DOHH2 (cell line): ENCODE measurements at regions not wholly inside any gene's neighbourhood (a gene's known extent, or its start where the extent isn't known, plus 50 kb on each side); places are given as distances from the start of the nearest gene placed in this dataset.

Experiments used
- H3F3A ChIP-seq: fragments of 200-600 bp; sonication (generic), shearing (Covaris generic); 2 replicates; pipeline ENCODE4 v1.6.0; 2016; ENCODE audit warnings: antibody characterized with exemption, mild to moderate bottlenecking; ENCODE audit not compliant: control insufficient read depth, insufficient read depth
- H3K27ac ChIP-seq: fragments of 200-600 bp; sonication (generic); 2 replicates; pipeline ENCODE4 v1.5.1; 2014; ENCODE audit warnings: low read depth, mild to moderate bottlenecking, low read length, moderate library complexity
- H3K27me3 ChIP-seq: fragments of 200-600 bp; sonication (generic); 2 replicates; pipeline ENCODE4 v1.6.1; 2014; ENCODE audit warnings: mild to moderate bottlenecking, low read length, mixed read lengths; ENCODE audit not compliant: control insufficient read depth
- H3K36me3 ChIP-seq: fragments of 200-600 bp; sonication (generic); 2 replicates; pipeline ENCODE4 v1.6.1; 2014; ENCODE audit warnings: mild to moderate bottlenecking, low read length, moderate library complexity, mixed read lengths; ENCODE audit not compliant: control insufficient read depth
- H3K4me1 ChIP-seq: fragments of 200-600 bp; sonication (generic); 2 replicates; pipeline ENCODE4 v1.6.1; 2014; ENCODE audit warnings: mild to moderate bottlenecking, low read length, mixed read lengths; ENCODE audit not compliant: control insufficient read depth
- H3K4me2 ChIP-seq: fragments of 200-600 bp; sonication (generic); 2 replicates; pipeline ENCODE4 v1.6.0; 2014; ENCODE audit warnings: mild to moderate bottlenecking, low read length, moderate library complexity
- H3K4me3 ChIP-seq: fragments of 200-600 bp; sonication (generic); 2 replicates; pipeline ENCODE4 v1.5.1; 2014; ENCODE audit warnings: mild to moderate bottlenecking, low read length, mixed read lengths
- H3K79me2 ChIP-seq: fragments of 200-600 bp; sonication (generic); 2 replicates; pipeline ENCODE4 v1.6.1; 2014; ENCODE audit warnings: mild to moderate bottlenecking, low read length, mixed read lengths; ENCODE audit not compliant: control insufficient read depth
- H3K9me2 ChIP-seq: fragments of 200-600 bp; sonication (generic); replicated peaks from 2 replicates; pipeline ENCODE4 v1.6.1; 2014; ENCODE audit warnings: mild to moderate bottlenecking, low read length, mixed read lengths; ENCODE audit not compliant: control insufficient read depth
- H3K9me3 ChIP-seq: fragments of 200-600 bp; sonication (generic); 2 replicates; pipeline ENCODE4 v1.6.1; 2014; ENCODE audit warnings: antibody characterized with exemption, low read length, mixed read lengths; ENCODE audit not compliant: control insufficient read depth, insufficient read depth
- H4K20me1 ChIP-seq: fragments of 200-600 bp; sonication (generic); 2 replicates; pipeline ENCODE4 v1.6.0; 2014; ENCODE audit warnings: low read depth, mild to moderate bottlenecking, antibody characterized with exemption, low read length, moderate library complexity; ENCODE audit not compliant: control insufficient read depth, insufficient read depth
- CTCF ChIP-seq: fragments of 200-600 bp; sonication (generic); IDR thresholded peaks from one replicate; pipeline ENCODE4 v1.5.1; 2014; ENCODE audit warnings: antibody characterized with exemption, mild to moderate bottlenecking, low read depth, low read length; ENCODE audit not compliant: poor library complexity, severe bottlenecking
- EZH2phosphoT487 ChIP-seq: fragments of 200-600 bp; sonication (generic); IDR thresholded peaks from 2 replicates; pipeline ENCODE4 v1.6.1; 2017; ENCODE audit warnings: borderline replicate concordance, mild to moderate bottlenecking, antibody characterized with exemption, low read length, moderate library complexity, mixed read lengths

GRCh38 chr3:88231207-88231606 is 81.4 kb downstream of the C3orf38 start:
- Histone ChIP-seq H3K4me2 (no peak overlapping the region), H3K4me3 (no peak overlapping the region), H3F3A (no peaks in the 10 kb centered on the region), H3K27me3 (no peaks in the 10 kb centered on the region), H3K79me2 (no peaks in the 10 kb centered on the region), H3K9me2 (no peaks in the 10 kb centered on the region), H3K9me3 (no peaks in the 10 kb centered on the region), H3K27ac (no peak overlapping the region), H3K4me1 (no peaks in the 10 kb centered on the region), H3K36me3 (no peaks in the 10 kb centered on the region), H4K20me1 (no peaks in the 10 kb centered on the region)
- TF ChIP-seq EZH2phosphoT487 = no peak
- no peak for TF ChIP-seq CTCF

GRCh38 chr3:88231632-88232031 is 81.9 kb downstream of the C3orf38 start:
- TF ChIP-seq EZH2phosphoT487 = no peak
- no peak overlapping the region for H3K4me3 ChIP-seq
- no peaks in the 10 kb centered on the region for H3K36me3 ChIP-seq
- no peaks in the 10 kb centered on the region for H3K79me2 ChIP-seq
- no peaks in the 10 kb centered on the region for H3K9me3 ChIP-seq
- no peaks in the 10 kb centered on the region for H3F3A ChIP-seq
- H4K20me1 ChIP-seq = no peaks in the 10 kb centered on the region
- H3K4me2 ChIP-seq = no peak overlapping the region
- H3K9me2 ChIP-seq = no peaks in the 10 kb centered on the region
- no peaks in the 10 kb centered on the region for H3K27me3 ChIP-seq
- no peaks in the 10 kb centered on the region for H3K4me1 ChIP-seq
- no peak overlapping the region for H3K27ac ChIP-seq

GRCh38 chr3:88235102-88235501 is 85.3 kb downstream of the C3orf38 start:
- Histone ChIP-seq H3K27me3 (no peaks in the 10 kb centered on the region), H3K4me1 (no peaks in the 10 kb centered on the region), H3K4me3 (no peak overlapping the region), H3K9me2 (no peaks in the 10 kb centered on the region), H3K9me3 (no peaks in the 10 kb centered on the region), H3F3A (no peaks in the 10 kb centered on the region), H3K4me2 (no peak overlapping the region), H3K27ac (no peak overlapping the region), H4K20me1 (no peaks in the 10 kb centered on the region), H3K36me3 (no peaks in the 10 kb centered on the region), H3K79me2 (no peaks in the 10 kb centered on the region)
- TF ChIP-seq CTCF = no peak
- no peak for TF ChIP-seq EZH2phosphoT487

- no peaks in the 10 kb centered on the region for H3K36me3 ChIP-seq
- no peaks in the 10 kb centered on the region for H3K27me3 ChIP-seq
These were observed 90.1 kb downstream of the C3orf38 start for GRCh38 chr3:88239870-88240269.

More at GRCh38 chr3:88239870-88240269, 90.1 kb downstream of the C3orf38 start:
- Histone ChIP-seq H4K20me1 (no peaks in the 10 kb centered on the region), H3K27ac (no peak overlapping the region), H3K4me1 (no peaks in the 10 kb centered on the region), H3K9me3 (no peaks in the 10 kb centered on the region), H3K79me2 (no peaks in the 10 kb centered on the region), H3F3A (no peaks in the 10 kb centered on the region), H3K4me3 (no peak overlapping the region), H3K4me2 (no peak overlapping the region), H3K9me2 (no peaks in the 10 kb centered on the region)
- TF ChIP-seq CTCF (no peak), EZH2phosphoT487 (no peak)
